ENCODE measurements at regions not wholly inside any gene's neighbourhood (a gene's known extent, or its start where the extent isn't known, plus 50 kb on each side); places are given as distances from the start of the nearest gene placed in this dataset.

- no peak for TF ChIP-seq CTCF (IDR thresholded peaks at IDR 0.05; ENCODE audit: insufficient read depth, low read depth, low read length)
- TF ChIP-seq EZH2 (IDR thresholded peaks at IDR 0.05; ENCODE audit: insufficient read depth, low read length), result no peak
These were observed 106.1 kb downstream of the AXIN2 start for GRCh38 chr17:65455154-65455971.

Measured in astrocyte (in vitro differentiated cells and primary cell).